Ishikawa (cell line): ENCODE measurements at regions not wholly inside any gene's neighbourhood (a gene's known extent, or its start where the extent isn't known, plus 50 kb on each side); places are given as distances from the start of the nearest gene placed in this dataset.

Experiments
- CEBPB ChIP-seq: IDR thresholded peaks from 2 replicates; pipeline ENCODE4 v1.6.1; 2012
- FOXM1 ChIP-seq: IDR thresholded peaks from 2 replicates; pipeline ENCODE4 v1.6.1; 2012; ENCODE audit warnings: low read depth, borderline replicate concordance
- TAF1 ChIP-seq: IDR thresholded peaks from 2 replicates; pipeline ENCODE4 v1.6.1; 2012; ENCODE audit warnings: low read depth, mild to moderate bottlenecking
- ZBTB7A ChIP-seq: IDR thresholded peaks from 2 replicates; pipeline ENCODE4 v1.6.1; 2012; ENCODE audit warnings: low read depth
- TF ChIP-seq, protein P1 (sequence below): IDR thresholded peaks from 2 replicates; pipeline ENCODE4 v1.6.1; 2012; ENCODE audit warnings: low read depth, mild to moderate bottlenecking

DNA sequence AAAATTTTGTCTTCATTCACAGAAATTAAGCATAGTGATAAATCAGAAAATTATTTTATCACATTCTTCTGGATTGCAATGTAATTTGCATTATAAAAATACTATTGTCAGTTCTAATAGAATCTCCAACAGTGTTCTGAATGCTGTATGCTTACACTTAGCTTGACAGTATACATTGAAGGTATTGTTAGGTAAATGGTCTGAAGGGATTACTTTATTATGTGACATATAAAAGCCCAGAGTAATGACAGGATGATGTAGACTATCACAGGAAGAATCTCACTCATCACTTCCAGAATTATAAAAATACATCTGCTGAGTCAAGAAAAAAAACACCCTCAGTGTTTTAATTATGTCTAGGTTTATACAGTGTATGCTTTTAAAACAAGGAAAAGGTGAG lies 1532.5 kb upstream of the RAG2 start:
- TF ChIP-seq TAF1 (no peak), FOXM1 (no peak), CEBPB (no peak), ZBTB7A (no peak)
- TF ChIP-seq, protein P1, sequence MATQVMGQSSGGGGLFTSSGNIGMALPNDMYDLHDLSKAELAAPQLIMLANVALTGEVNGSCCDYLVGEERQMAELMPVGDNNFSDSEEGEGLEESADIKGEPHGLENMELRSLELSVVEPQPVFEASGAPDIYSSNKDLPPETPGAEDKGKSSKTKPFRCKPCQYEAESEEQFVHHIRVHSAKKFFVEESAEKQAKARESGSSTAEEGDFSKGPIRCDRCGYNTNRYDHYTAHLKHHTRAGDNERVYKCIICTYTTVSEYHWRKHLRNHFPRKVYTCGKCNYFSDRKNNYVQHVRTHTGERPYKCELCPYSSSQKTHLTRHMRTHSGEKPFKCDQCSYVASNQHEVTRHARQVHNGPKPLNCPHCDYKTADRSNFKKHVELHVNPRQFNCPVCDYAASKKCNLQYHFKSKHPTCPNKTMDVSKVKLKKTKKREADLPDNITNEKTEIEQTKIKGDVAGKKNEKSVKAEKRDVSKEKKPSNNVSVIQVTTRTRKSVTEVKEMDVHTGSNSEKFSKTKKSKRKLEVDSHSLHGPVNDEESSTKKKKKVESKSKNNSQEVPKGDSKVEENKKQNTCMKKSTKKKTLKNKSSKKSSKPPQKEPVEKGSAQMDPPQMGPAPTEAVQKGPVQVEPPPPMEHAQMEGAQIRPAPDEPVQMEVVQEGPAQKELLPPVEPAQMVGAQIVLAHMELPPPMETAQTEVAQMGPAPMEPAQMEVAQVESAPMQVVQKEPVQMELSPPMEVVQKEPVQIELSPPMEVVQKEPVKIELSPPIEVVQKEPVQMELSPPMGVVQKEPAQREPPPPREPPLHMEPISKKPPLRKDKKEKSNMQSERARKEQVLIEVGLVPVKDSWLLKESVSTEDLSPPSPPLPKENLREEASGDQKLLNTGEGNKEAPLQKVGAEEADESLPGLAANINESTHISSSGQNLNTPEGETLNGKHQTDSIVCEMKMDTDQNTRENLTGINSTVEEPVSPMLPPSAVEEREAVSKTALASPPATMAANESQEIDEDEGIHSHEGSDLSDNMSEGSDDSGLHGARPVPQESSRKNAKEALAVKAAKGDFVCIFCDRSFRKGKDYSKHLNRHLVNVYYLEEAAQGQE, result no peak
